Midbrain (tissue), 1 donor: ENCODE measurements at regions not wholly inside any gene's neighbourhood (a gene's known extent, or its start where the extent isn't known, plus 50 kb on each side); places are given as distances from the start of the nearest gene placed in this dataset.
"Not testable (repeated sequence)": the region's sequence is repeated elsewhere in the genome, so short reads cannot be mapped to it uniquely, and the experiment has no call there.

Source experiments
- DNase-seq: peaks from one replicate; lab custom pipeline; 2025; lab: John Stamatoyannopoulos, UW

- no peak for DNase-seq
Measured at GRCh38 chr3:74134831-74135230, 479.6 kb downstream of the CNTN3 start.

- DNase-seq: not testable (repeated sequence)
Measured at GRCh38 chr3:74131546-74132328, 482.7 kb downstream of the CNTN3 start.

DNA sequence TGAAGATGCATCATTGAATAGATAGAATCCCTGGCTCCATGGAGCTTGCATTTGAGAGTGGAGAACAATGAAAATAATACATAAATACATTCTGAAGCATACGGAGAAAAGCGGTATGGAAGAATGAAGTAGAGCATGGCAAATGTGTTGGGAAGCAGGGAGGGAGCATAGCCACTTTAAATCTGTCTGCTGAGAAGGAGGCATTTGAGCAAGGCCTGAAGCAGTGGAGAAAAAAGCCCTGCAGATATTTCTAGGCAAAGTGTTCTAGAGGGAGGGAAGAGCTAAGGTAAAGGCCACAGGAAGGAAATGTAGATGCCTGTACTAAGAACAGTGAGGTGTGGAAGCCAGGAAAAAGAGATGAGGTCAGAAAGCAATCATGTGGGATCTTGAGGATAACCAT, 484.8 kb downstream of the CNTN3 start:
- DNase-seq: no peak

GRCh38 chr3:74129056-74129455, 485.4 kb downstream of the CNTN3 start:
- DNase-seq: no peak

GRCh38 chr3:74127256-74127655, 487.2 kb downstream of the CNTN3 start:
- DNase-seq: no peak

DNA sequence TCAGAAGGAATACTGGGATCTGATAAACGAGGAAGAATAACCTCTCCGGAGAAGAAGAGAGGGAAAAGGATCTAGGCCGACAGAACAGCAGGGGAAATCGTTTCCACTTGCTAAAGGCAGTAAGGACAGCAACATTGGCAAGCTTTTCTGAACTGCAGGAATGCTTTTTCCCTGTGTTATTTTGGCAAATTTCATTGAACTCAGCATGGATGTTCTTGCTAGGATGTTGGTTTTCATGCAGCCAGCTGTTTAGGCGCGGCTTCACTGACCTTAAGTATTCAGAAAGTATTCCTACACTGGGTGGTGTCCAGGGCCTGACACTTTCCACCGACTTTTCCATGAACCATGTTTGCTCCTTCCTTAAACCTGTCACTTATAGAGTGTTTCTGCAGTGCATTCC, 489.7 kb downstream of the CNTN3 start:
- no peak for DNase-seq

GRCh38 chr3:74122281-74122680, 492.2 kb downstream of the CNTN3 start:
- DNase-seq: no peak

DNA sequence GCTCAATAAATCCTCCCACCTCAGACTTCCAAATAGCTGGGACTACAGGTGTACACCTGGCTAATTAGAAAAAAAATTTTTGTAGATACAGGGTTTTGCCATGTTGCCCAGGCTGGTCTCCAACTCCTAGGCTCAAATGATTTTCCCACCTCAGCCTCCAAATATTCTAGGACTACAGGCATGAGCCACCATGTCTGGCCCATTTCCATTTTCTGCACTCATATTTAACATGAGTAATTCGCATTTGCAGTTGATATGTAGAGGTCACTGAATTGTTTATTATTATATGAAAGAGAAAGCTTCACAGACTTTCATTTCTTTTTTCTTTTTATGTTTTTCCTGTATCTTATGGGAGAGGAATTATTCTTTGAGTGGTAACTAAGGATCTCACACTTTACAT, 492.7 kb downstream of the CNTN3 start:
- DNase-seq: no peak

DNA sequence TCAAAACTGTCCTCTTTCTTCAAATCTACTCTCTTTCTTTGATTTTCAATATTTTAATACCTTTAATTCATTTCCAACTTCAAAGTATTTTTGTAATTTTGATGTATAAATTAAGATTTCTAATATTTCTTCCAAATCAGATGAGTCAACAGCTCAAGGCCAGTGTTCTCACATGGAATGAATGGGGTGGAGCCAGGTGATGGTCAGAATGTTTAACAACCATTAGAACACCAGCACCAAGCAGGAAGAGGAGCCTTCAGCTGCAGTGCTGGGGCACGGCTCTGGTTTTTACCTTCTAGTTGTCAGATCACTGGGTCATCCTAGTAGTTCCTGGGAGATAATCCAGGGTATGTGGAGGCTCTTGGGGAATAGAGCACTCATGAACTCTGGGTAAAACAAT, 494.5 kb upstream of the PDZRN3 start:
- DNase-seq: no peak

GRCh38 chr3:74115906-74116305, 491.2 kb upstream of the PDZRN3 start:
- DNase-seq: no peak

DNA sequence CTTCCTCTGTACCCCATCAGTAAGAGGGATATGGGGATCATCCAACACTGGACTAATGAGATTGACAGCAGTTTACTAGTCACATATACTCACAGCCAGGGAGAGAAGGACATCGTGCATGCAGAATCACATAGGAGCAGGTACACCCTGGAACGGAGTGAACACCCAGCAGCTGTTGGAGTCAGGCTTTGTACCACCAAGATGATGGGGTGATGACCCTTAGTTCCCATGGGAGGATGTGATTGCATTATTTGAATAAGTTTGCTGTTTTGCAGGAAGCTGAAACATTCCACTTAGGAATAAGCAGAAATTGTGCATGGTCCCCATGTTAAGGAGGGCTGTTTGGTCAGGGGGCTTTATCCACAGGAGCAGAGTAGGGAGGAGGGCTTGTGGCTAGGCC, 482.7 kb upstream of the PDZRN3 start:
- no peak for DNase-seq

GRCh38 chr3:74106925-74107324, 482.2 kb upstream of the PDZRN3 start:
- DNase-seq: no peak

GRCh38 chr3:74091204-74091603, 466.5 kb upstream of the PDZRN3 start:
- DNase-seq: no peak

DNA sequence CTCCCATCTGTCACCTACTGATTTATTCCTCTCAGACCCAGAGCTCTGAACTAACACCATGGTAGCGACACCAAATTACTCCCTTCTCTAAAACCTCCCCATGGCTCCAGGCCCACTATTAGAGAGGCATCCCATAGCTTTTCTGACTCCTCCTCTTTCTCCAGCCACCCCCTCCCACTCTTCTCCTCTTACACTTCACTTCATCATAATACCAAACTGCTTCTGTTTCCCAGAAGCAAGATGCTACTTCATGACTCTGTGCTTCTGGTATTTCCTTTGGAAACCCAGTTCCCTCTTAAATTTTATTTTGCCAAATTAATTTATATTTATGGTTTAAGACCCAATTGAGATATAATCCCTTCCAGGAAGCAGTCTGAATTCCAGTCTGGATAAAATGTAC, 465.1 kb upstream of the PDZRN3 start:
- DNase-seq: no peak

- DNase-seq: no peak
Measured at GRCh38 chr3:74080056-74080461, 455.3 kb upstream of the PDZRN3 start.

DNA sequence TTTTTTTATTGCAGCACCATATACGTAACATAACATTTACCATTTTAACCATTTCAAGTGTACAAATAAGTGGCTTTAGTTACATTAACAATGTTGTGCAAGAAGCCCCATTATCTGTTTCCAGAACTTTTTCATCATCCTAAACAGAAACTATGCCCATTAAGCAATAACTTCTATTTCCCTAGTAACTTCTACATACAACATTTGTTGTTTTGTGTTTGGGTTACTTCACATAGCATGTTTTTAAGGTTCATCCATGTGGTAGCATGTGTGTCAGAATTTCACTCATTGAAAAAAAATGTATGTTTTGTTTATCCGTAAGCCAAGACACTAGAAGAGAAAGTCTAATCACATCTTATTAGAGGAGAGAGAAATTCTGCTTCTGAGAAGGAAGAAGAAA, 450.5 kb upstream of the PDZRN3 start:
- DNase-seq: no peak

GRCh38 chr3:74074700-74075099, 450.0 kb upstream of the PDZRN3 start:
- DNase-seq: no peak

GRCh38 chr3:74067296-74067695, 442.6 kb upstream of the PDZRN3 start:
- DNase-seq: no peak

- DNase-seq: no peak
Measured at GRCh38 chr3:74066456-74066855, 441.7 kb upstream of the PDZRN3 start.

- DNase-seq: no peak
Measured at GRCh38 chr3:74059923-74060600, 435.3 kb upstream of the PDZRN3 start.

DNA sequence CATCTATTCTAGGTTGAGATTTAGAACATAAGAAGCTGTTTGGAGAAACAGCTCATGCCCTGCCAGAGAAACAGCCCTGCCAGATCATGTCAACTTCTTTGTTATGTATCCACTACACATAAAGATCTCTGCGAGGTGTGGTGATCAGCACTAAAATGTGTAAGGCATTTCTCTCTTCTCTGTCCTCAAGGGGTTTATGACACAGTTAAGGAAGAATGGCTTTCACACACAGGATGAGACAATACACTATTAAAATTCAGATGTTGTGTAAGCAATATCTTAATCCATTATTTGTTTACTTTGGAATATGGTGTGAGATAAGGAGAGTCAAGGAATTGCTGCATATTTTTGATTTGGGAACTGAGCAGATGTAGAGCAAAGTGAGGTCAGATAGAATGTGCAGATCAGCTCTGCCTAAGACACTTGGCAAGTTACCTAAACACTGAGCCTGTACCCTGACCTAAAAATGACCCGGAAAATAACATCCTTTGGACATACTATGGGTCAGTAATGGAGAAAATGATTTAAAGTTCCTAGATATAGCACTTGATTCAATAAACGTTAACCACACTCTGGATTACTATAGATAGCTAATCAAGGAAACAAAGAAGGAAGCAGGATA, 434.7 kb upstream of the PDZRN3 start:
- DNase-seq: no peak

GRCh38 chr3:74057169-74057568, 432.4 kb upstream of the PDZRN3 start:
- no peak for DNase-seq

DNA sequence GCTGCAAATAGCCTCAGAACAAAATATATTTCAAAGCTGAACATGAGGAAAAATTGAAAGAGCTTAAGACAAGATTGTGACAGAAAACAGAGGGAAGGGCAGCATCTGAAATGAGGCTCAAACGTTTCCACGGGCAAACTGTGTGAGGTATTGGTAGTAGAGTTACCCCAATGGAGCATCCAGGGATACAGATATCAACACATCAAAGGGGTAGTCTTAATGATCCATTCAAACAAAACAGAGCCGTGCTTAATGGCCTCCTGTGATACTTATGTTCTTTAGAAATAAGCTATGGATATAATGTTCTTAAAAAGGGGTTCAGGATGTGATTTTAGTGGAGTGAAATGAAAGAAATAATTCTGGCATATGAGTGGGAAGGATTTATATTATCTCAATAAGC, 430.3 kb upstream of the PDZRN3 start:
- DNase-seq: no peak
